Vagina (tissue), 2 donors: ENCODE measurements at regions not wholly inside any gene's neighbourhood (a gene's known extent, or its start where the extent isn't known, plus 50 kb on each side); places are given as distances from the start of the nearest gene placed in this dataset.

Experiments used
- DNase-seq, 2 donors: peaks; one replicate each; pipeline ENCODE4 v3.0.0-alpha.2; 2017; ENCODE audit errors: extremely low spot score in 2 of 2
- H3K27ac ChIP-seq: fragments of 200-600 bp; sonication (generic); one replicate; pipeline ENCODE4 v1.5.1; 2019
- H3K27me3 ChIP-seq: fragments of 200-600 bp; sonication (generic); one replicate; pipeline ENCODE4 v1.5.1; 2019
- H3K36me3 ChIP-seq, 2 donors: fragments of 200-600 bp; sonication (generic); one replicate each; pipeline ENCODE4 v1.5.1; 2017 to 2019
- H3K4me1 ChIP-seq: fragments of 200-600 bp; sonication (generic); one replicate; pipeline ENCODE4 v1.5.1; 2019
- H3K4me3 ChIP-seq, 2 donors: fragments of 200-600 bp; sonication (generic); 1 replicate in 1 of 2; 2 replicates in 1 of 2; pipeline ENCODE4 v1.5.1; 2016 to 2019
- H3K9me3 ChIP-seq: fragments of 200-600 bp; sonication (generic); one replicate; pipeline ENCODE4 v1.5.1; 2019
- CTCF ChIP-seq, 3 experiments: fragments of 450-650 bp in 2 of 3; fragments of 200-600 bp in 1 of 3; sonication (generic) in 1 of 3; IDR thresholded peaks; one replicate each; pipeline ENCODE4 v1.5.1; 2017 to 2019; ENCODE audit warnings: antibody characterized with exemption in 3 of 3, mild to moderate bottlenecking in 2 of 3, moderate library complexity in 2 of 3
- POLR2A ChIP-seq, 2 donors: fragments of 450-650 bp; IDR thresholded peaks; one replicate each; pipeline ENCODE4 v1.6.1; 2017; ENCODE audit warnings: antibody characterized with exemption in 2 of 2, mild to moderate bottlenecking in 2 of 2, moderate library complexity in 2 of 2
- POLR2AphosphoS5 ChIP-seq, 2 donors: sonication (generic); formaldehyde crosslinking; IDR thresholded peaks; one replicate each; pipeline ENCODE4 v1.9.0; 2017; ENCODE audit warnings: antibody characterized with exemption in 2 of 2, mild to moderate bottlenecking in 2 of 2, low read depth in 1 of 2; ENCODE audit not compliant: insufficient read depth in 1 of 2
- intact Hi-C: fragments of 100-400 bp; cut with DNase I; formaldehyde crosslinking; loops from one replicate; pipeline ENCODE4 v1.15.1; 2023

DNA sequence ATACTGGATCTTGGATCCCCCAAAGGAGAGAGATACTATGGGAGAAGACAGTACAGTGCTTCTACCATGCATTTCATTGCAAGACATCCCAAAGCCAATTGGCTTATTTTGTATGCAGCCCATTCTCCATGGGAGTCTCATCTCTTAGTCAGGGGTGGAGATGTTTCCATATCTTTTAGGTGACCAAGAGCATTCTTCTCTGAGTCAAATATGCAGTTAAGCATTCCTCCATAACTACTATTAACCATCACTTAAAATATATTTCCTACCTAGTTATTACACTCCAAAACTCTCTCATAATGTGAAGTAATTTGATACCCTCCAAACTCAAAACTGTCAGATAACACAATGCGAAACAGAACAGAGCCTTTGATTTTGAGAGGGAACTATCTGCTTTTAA is 542.6 kb downstream of the HDGFL1 start:
- no peaks in the 10 kb centered on the region for H3K4me1 ChIP-seq
- no peaks in the 10 kb centered on the region for H3K9me3 ChIP-seq
- TF ChIP-seq CTCF (IDR thresholded peaks at IDR 0.05) (no peak), POLR2AphosphoS5 (IDR thresholded peaks at IDR 0.05; ENCODE audit: insufficient read depth in 1 of 2, low read depth in 1 of 2) (no peak), POLR2A (IDR thresholded peaks at IDR 0.05) (no peak)
- no peaks in the 10 kb centered on the region for H3K27me3 ChIP-seq
- H3K27ac ChIP-seq: no peak overlapping the region
- H3K4me3 ChIP-seq: no peak overlapping the region
- intact Hi-C loops: no loop called here
- no peaks in the 10 kb centered on the region for H3K36me3 ChIP-seq
- no peak for DNase-seq

- no peak for TF ChIP-seq POLR2A (IDR thresholded peaks at IDR 0.05)
- no peak for TF ChIP-seq POLR2AphosphoS5 (IDR thresholded peaks at IDR 0.05; ENCODE audit: insufficient read depth in 1 of 2, low read depth in 1 of 2)
- no peak for TF ChIP-seq CTCF (IDR thresholded peaks at IDR 0.05)
- no peak overlapping the region for H3K4me3 ChIP-seq
- H3K4me1 ChIP-seq: no peaks in the 10 kb centered on the region
- intact Hi-C loops: no loop called here
- H3K36me3 ChIP-seq: no peaks in the 10 kb centered on the region
- H3K9me3 ChIP-seq: no peaks in the 10 kb centered on the region
- DNase-seq: no peak
- no peaks in the 10 kb centered on the region for H3K27me3 ChIP-seq
- H3K27ac ChIP-seq: no peak overlapping the region
These were observed 545.6 kb downstream of the HDGFL1 start for GRCh38 chr6:23114812-23115504.

- peaks cover 5% of the 10 kb centered on the region for H3K9me3 ChIP-seq
- no peak for DNase-seq
- no peaks in the 10 kb centered on the region for H3K4me1 ChIP-seq
- H3K36me3 ChIP-seq: no peaks in the 10 kb centered on the region
- H3K27me3 ChIP-seq: no peaks in the 10 kb centered on the region
- H3K27ac ChIP-seq: no peak overlapping the region
- no peak for TF ChIP-seq CTCF (IDR thresholded peaks at IDR 0.05)
- no peak for TF ChIP-seq POLR2A (IDR thresholded peaks at IDR 0.05)
- no peak for TF ChIP-seq POLR2AphosphoS5 (IDR thresholded peaks at IDR 0.05; ENCODE audit: insufficient read depth in 1 of 2, low read depth in 1 of 2)
- intact Hi-C loops: no loop called here
- H3K4me3 ChIP-seq: no peak overlapping the region
These were observed 568.2 kb downstream of the HDGFL1 start for GRCh38 chr6:23137611-23138010.

GRCh38 chr6:23140871-23141270 is 571.5 kb downstream of the HDGFL1 start:
- no peak for TF ChIP-seq POLR2A (IDR thresholded peaks at IDR 0.05)
- no peak for TF ChIP-seq POLR2AphosphoS5 (IDR thresholded peaks at IDR 0.05; ENCODE audit: insufficient read depth in 1 of 2, low read depth in 1 of 2)
- TF ChIP-seq CTCF (IDR thresholded peaks at IDR 0.05): no peak
- peaks cover 5% of the 10 kb centered on the region for H3K9me3 ChIP-seq
- no peak for DNase-seq
- no peak overlapping the region for H3K4me3 ChIP-seq
- no peaks in the 10 kb centered on the region for H3K36me3 ChIP-seq
- H3K27me3 ChIP-seq: no peaks in the 10 kb centered on the region
- no peak overlapping the region for H3K27ac ChIP-seq
- intact Hi-C loops: no loop called here
- no peaks in the 10 kb centered on the region for H3K4me1 ChIP-seq

DNA sequence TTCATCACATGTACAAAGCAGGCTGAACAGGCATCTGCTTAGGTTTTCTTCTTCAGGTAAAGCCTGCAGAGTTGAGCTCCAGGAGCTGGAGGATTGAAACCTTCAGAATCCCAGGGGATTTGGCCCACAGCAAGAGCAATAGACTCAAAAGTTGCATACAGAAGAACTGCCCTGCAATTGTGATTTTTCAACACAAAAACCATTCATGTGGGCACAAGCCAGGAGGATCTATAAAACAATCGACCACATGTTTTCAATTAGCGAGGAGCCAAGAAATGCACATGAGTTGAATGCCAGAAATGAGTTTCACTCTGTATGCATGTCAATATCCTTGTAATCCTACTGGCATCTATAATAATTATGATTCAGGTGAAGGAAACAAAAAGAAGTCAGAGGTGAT is 576.4 kb downstream of the HDGFL1 start:
- no peak for TF ChIP-seq POLR2AphosphoS5 (IDR thresholded peaks at IDR 0.05; ENCODE audit: insufficient read depth in 1 of 2, low read depth in 1 of 2)
- no peak for TF ChIP-seq CTCF (IDR thresholded peaks at IDR 0.05)
- no peak for TF ChIP-seq POLR2A (IDR thresholded peaks at IDR 0.05)
- Histone ChIP-seq H3K9me3 (no peaks in the 10 kb centered on the region), H3K4me1 (no peaks in the 10 kb centered on the region), H3K4me3 (no peak overlapping the region), H3K27ac (no peak overlapping the region), H3K27me3 (no peaks in the 10 kb centered on the region), H3K36me3 (no peaks in the 10 kb centered on the region)
- no peak for DNase-seq
- intact Hi-C loops: no loop called here
